IPS-20b (cell line): ENCODE measurements at regions not wholly inside any gene's neighbourhood (a gene's known extent, or its start where the extent isn't known, plus 50 kb on each side); places are given as distances from the start of the nearest gene placed in this dataset.

ENCODE experiments used
- H3K27ac ChIP-seq: one replicate; pipeline ENCODE4 v1.5.1; 2013; ENCODE audit warnings: low read length
- H3K27me3 ChIP-seq: 2 replicates; pipeline ENCODE4 v1.6.1; 2013; ENCODE audit warnings: mild to moderate bottlenecking, low read length, inconsistent platforms; ENCODE audit not compliant: insufficient read depth
- H3K36me3 ChIP-seq: 2 replicates; pipeline ENCODE4 v1.6.1; 2013; ENCODE audit warnings: low read depth, mild to moderate bottlenecking, inconsistent platforms, low read length, moderate library complexity; ENCODE audit not compliant: insufficient read depth
- H3K4me1 ChIP-seq: 2 replicates; pipeline ENCODE4 v1.6.1; 2013; ENCODE audit warnings: mild to moderate bottlenecking, control low read depth, inconsistent platforms, low read length, moderate library complexity; ENCODE audit not compliant: insufficient read depth
- H3K4me3 ChIP-seq: 2 replicates; pipeline ENCODE4 v1.5.1; 2013; ENCODE audit warnings: mild to moderate bottlenecking, low read length, inconsistent platforms
- H3K9ac ChIP-seq: 2 replicates; pipeline ENCODE4 v1.6.1; 2013; ENCODE audit warnings: low read depth, mild to moderate bottlenecking, inconsistent platforms, low read length, moderate library complexity
- H3K9me3 ChIP-seq: 2 replicates; pipeline ENCODE4 v1.6.1; 2013; ENCODE audit warnings: mild to moderate bottlenecking, low read depth, low read length, inconsistent platforms; ENCODE audit not compliant: insufficient read depth

- Histone ChIP-seq H3K36me3 (no peaks in the 10 kb centered on the region), H3K27me3 (no peaks in the 10 kb centered on the region), H3K4me1 (no peaks in the 10 kb centered on the region), H3K27ac (no peak overlapping the region), H3K9ac (no peak overlapping the region), H3K4me3 (no peak overlapping the region), H3K9me3 (no peaks in the 10 kb centered on the region)
Measured at GRCh38 chr18:29078273-29078672, 901.3 kb upstream of the CDH2 start.

- no peaks in the 10 kb centered on the region for H3K27me3 ChIP-seq
- no peak overlapping the region for H3K4me3 ChIP-seq
- H3K4me1 ChIP-seq = no peaks in the 10 kb centered on the region
- H3K9ac ChIP-seq = no peak overlapping the region
- no peaks in the 10 kb centered on the region for H3K36me3 ChIP-seq
- H3K27ac ChIP-seq = no peak overlapping the region
- no peaks in the 10 kb centered on the region for H3K9me3 ChIP-seq
Measured at GRCh38 chr18:29077344-29077743, 900.4 kb upstream of the CDH2 start.

GRCh38 chr18:29076645-29077044 is 899.7 kb upstream of the CDH2 start:
- H3K9ac ChIP-seq = no peak overlapping the region
- no peak overlapping the region for H3K27ac ChIP-seq
- H3K36me3 ChIP-seq = no peaks in the 10 kb centered on the region
- no peaks in the 10 kb centered on the region for H3K27me3 ChIP-seq
- no peaks in the 10 kb centered on the region for H3K4me1 ChIP-seq
- H3K4me3 ChIP-seq = no peak overlapping the region
- no peaks in the 10 kb centered on the region for H3K9me3 ChIP-seq

DNA sequence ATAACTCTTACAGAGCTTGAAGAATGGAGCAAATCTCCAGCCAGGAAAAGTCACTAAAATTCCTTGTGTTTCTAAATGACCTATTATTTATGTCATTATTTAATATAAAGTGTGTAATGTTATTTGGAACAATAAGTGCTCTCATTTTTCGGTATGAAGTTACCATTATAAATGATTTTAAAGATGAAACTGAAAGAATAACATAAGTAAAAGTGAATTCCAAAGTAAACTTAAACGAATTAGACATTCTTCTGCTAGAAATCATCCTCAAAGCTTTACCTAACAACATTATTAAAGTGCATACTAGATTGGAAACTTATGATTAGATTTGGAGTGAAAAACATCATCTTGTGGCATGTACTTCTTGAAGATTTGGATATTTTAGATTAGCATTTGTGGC is 897.2 kb upstream of the CDH2 start:
- Histone ChIP-seq H3K27me3 (no peaks in the 10 kb centered on the region), H3K27ac (no peak overlapping the region), H3K36me3 (no peaks in the 10 kb centered on the region), H3K4me3 (no peak overlapping the region), H3K9me3 (no peaks in the 10 kb centered on the region), H3K4me1 (no peaks in the 10 kb centered on the region), H3K9ac (no peak overlapping the region)

GRCh38 chr18:29071869-29072268 is 894.9 kb upstream of the CDH2 start:
- Histone ChIP-seq H3K27me3 (no peaks in the 10 kb centered on the region), H3K27ac (no peak overlapping the region), H3K4me1 (no peaks in the 10 kb centered on the region), H3K9ac (no peak overlapping the region), H3K36me3 (no peaks in the 10 kb centered on the region), H3K9me3 (no peaks in the 10 kb centered on the region), H3K4me3 (no peak overlapping the region)

GRCh38 chr18:29063346-29063745 is 886.4 kb upstream of the CDH2 start:
- Histone ChIP-seq H3K4me3 (no peak overlapping the region), H3K9ac (no peak overlapping the region), H3K9me3 (no peaks in the 10 kb centered on the region), H3K36me3 (no peaks in the 10 kb centered on the region), H3K27me3 (no peaks in the 10 kb centered on the region), H3K27ac (no peak overlapping the region), H3K4me1 (no peaks in the 10 kb centered on the region; the same call in 1 of the 2 replicates)

GRCh38 chr18:29062921-29063320 is 886.0 kb upstream of the CDH2 start:
- no peaks in the 10 kb centered on the region for H3K36me3 ChIP-seq
- H3K9me3 ChIP-seq = no peaks in the 10 kb centered on the region
- H3K9ac ChIP-seq = no peak overlapping the region
- H3K4me1 ChIP-seq = no peaks in the 10 kb centered on the region; the same call in 1 of the 2 replicates
- H3K27me3 ChIP-seq = no peaks in the 10 kb centered on the region
- H3K4me3 ChIP-seq = no peak overlapping the region
- H3K27ac ChIP-seq = no peak overlapping the region

DNA sequence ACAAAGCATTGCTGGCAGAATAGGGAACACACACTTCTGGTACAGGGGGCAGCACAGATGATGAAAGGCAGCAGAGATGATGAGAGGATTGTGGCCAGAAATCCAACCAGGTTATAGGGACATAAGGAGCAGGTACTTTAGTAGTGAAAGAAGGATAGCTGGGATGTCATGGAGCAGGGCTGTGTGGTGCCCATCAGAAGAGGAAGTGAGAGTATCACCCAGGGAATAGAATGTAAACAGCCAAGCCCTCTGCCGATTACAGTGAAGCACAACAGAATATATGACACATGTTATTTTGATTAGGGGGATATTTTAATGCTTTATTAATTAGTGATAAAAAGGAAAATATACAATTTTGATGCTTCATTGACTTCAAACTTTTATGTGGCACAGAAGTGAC is 883.4 kb upstream of the CDH2 start:
- Histone ChIP-seq H3K36me3 (no peaks in the 10 kb centered on the region), H3K4me3 (no peak overlapping the region), H3K9me3 (no peaks in the 10 kb centered on the region)

GRCh38 chr18:29057703-29058102 is 880.8 kb upstream of the CDH2 start:
- Histone ChIP-seq H3K27me3 (no peaks in the 10 kb centered on the region), H3K27ac (no peak overlapping the region), H3K9me3 (peaks cover 3% of the 10 kb centered on the region; the same call in 1 of the 2 replicates), H3K36me3 (no peaks in the 10 kb centered on the region), H3K4me3 (no peak overlapping the region), H3K9ac (no peak overlapping the region), H3K4me1 (no peaks in the 10 kb centered on the region; the same call in 1 of the 2 replicates)

More for the DNA sequence above, 883.4 kb upstream of the CDH2 start:
- Histone ChIP-seq H3K27me3 (no peaks in the 10 kb centered on the region), H3K27ac (no peak overlapping the region), H3K4me1 (no peaks in the 10 kb centered on the region; the same call in 1 of the 2 replicates), H3K9ac (no peak overlapping the region)

DNA sequence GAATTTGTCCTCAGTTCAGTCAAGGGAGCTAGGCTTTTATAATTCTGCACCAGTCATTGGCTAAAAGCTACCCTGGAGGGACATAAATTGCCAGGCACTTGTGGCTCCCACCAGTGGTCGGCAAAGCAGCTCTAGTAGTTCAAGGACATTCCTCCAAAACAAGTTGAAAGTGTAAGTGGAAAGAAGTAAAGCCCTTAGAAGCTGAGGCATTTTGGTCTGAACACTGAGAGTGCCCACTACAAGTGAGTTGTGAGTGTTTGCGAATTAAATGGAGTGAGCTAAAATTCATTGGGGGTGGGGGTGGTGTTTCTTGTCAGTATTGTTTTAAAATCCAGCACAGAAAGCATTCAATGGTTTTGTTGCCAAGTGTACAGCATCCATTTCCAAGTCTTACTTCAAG is 879.9 kb upstream of the CDH2 start:
- Histone ChIP-seq H3K9ac (no peak overlapping the region), H3K27ac (no peak overlapping the region), H3K4me3 (no peak overlapping the region), H3K27me3 (no peaks in the 10 kb centered on the region), H3K4me1 (no peaks in the 10 kb centered on the region), H3K9me3 (peaks cover 3% of the 10 kb centered on the region; the same call in 1 of the 2 replicates), H3K36me3 (no peaks in the 10 kb centered on the region)

DNA sequence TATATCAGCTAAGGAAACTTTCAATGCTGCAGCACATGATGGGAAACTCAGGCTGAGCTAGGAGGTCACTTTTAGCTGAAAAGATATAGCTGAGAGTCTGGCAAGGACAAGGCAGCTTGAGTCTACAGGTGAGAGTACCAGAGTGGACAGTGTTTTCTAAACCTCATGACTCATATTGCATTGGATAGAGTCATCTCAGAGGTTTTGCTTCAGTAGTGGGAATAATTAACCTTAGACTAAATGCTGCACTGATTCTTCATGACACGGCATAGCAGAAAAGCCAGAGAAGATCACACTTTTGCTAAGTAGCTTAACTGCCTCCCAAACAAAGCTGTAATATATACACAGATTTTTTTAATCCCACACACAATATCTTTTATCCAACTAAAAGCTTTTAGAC is 865.0 kb upstream of the CDH2 start:
- Histone ChIP-seq H3K36me3 (no peaks in the 10 kb centered on the region), H3K4me1 (no peaks in the 10 kb centered on the region), H3K9me3 (peaks cover 9% of the 10 kb centered on the region; the same call in 1 of the 2 replicates), H3K9ac (no peak overlapping the region), H3K27me3 (no peaks in the 10 kb centered on the region), H3K4me3 (no peak overlapping the region), H3K27ac (no peak overlapping the region)

- no peak overlapping the region for H3K4me3 ChIP-seq
Measured at GRCh38 chr18:29034113-29034856, 857.4 kb upstream of the CDH2 start.

More at GRCh38 chr18:29034113-29034856, 857.4 kb upstream of the CDH2 start:
- Histone ChIP-seq H3K27me3 (no peaks in the 10 kb centered on the region), H3K9me3 (peaks cover under 1% of the 10 kb centered on the region; the same call in 1 of the 2 replicates), H3K9ac (no peak overlapping the region), H3K27ac (no peak overlapping the region), H3K36me3 (no peaks in the 10 kb centered on the region), H3K4me1 (no peaks in the 10 kb centered on the region)
